GM18858 (cell line): ENCODE measurements at regions not wholly inside any gene's neighbourhood (a gene's known extent, or its start where the extent isn't known, plus 50 kb on each side); places are given as distances from the start of the nearest gene placed in this dataset.

Experiments
- ATAC-seq: cut with Tn5 transposase; IDR thresholded peaks from one replicate; pipeline ENCODE4 v1.9.1; 2021; ENCODE audit not compliant: unreplicated experiment

- no peak for ATAC-seq
Measured at GRCh38 chr5:124839371-124839998, 93.0 kb upstream of the ZNF608 start.

GRCh38 chr5:124841829-124842712, 95.6 kb upstream of the ZNF608 start:
- no peak for ATAC-seq

- no peak for ATAC-seq
Measured at GRCh38 chr5:124842725-124843595, 96.5 kb upstream of the ZNF608 start.

GRCh38 chr5:124843596-124843899, 97.1 kb upstream of the ZNF608 start:
- ATAC-seq: no peak

GRCh38 chr5:124844371-124844920, 98.0 kb upstream of the ZNF608 start:
- ATAC-seq: no peak

- no peak for ATAC-seq
Measured at GRCh38 chr5:124847907-124848306, 101.5 kb upstream of the ZNF608 start.

- ATAC-seq: no peak
Measured at GRCh38 chr5:124849774-124850173, 103.3 kb upstream of the ZNF608 start.

GRCh38 chr5:124856726-124857125, 110.3 kb upstream of the ZNF608 start:
- no peak for ATAC-seq

- ATAC-seq: no peak
Measured at GRCh38 chr5:124858612-124859011, 112.2 kb upstream of the ZNF608 start.

- ATAC-seq: no peak
Measured at GRCh38 chr5:124859027-124859426, 112.6 kb upstream of the ZNF608 start.

GRCh38 chr5:124859556-124860290, 113.3 kb upstream of the ZNF608 start:
- no peak for ATAC-seq

- no peak for ATAC-seq
Measured at GRCh38 chr5:124860291-124860655, 113.8 kb upstream of the ZNF608 start.

GRCh38 chr5:124865066-124865465, 118.6 kb upstream of the ZNF608 start:
- ATAC-seq: no peak

- ATAC-seq: no peak
Measured at GRCh38 chr5:124865603-124866354, 119.3 kb upstream of the ZNF608 start.

- ATAC-seq: no peak
Measured at GRCh38 chr5:124866355-124867136, 120.1 kb upstream of the ZNF608 start.

GRCh38 chr5:124867137-124867704, 120.8 kb upstream of the ZNF608 start:
- no peak for ATAC-seq

GRCh38 chr5:124868676-124869075, 122.2 kb upstream of the ZNF608 start:
- no peak for ATAC-seq

- no peak for ATAC-seq
Measured at GRCh38 chr5:124869426-124870033, 123.1 kb upstream of the ZNF608 start.
